RKO (cell line): ENCODE measurements at regions not wholly inside any gene's neighbourhood (a gene's known extent, or its start where the extent isn't known, plus 50 kb on each side); places are given as distances from the start of the nearest gene placed in this dataset.
A peak's percentile ranks its signal among the peaks of the same experiment; 100 is the strongest.
"Not testable (repeated sequence)": the region's sequence is repeated elsewhere in the genome, so short reads cannot be mapped to it uniquely, and the experiment has no call there.

Source experiments
- DNase-seq: peaks from one replicate; pipeline ENCODE4 v3.0.0-alpha.2; 2016; ENCODE audit warnings: low spot score

DNA sequence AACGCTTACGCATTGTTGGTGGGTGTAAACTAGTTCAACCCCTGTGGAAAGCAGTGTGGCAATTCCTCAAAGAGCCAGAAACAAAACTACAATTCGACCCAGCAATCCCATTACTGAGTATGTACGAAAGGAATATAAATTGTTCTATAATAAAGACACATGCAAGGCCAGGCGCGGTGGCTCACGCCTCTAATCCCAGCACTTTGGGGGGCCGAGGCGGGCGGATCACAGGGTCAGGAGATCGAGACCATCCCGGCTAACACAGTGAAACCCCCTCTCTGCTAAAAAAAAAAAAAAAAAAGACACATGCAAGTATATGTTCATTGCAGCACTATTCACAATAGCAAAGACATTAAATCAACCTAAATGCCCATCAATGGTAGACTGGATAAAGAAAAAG, 217.6 kb upstream of the ISL1 start:
- DNase-seq, result not testable (repeated sequence)

DNA sequence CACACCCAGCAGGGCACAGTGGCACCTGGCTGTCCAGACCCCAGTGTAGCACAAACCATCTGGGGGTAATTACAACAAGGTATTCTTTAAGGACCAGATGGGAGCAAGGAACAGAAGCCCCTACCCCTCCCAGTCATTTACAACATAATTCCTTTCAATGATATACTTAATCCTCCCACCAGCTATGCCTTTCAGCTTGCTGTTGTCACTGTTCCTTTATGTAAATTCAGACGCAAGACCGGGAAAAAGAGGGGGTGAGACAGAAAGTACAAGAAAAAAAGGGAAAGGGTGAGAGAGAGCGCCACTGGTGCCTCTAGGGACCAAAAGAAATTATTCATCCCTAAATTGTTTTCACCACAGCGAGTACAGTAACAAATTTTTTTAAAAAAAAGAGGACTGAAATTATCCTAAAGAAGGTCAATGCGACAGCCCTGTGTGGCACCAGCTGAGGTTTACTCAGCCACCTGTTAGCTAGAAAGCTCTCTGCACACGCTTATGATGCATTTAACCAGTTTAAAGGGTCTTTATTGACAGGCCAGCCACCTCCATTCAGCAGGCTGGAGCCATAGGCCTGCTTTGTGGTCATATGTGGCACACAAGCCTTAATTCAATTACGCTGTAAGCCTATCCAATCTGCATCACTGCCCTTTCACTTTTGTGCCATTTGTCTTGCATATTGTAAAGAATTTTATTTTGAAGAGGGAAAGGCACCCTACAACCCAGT, 210.2 kb upstream of the ISL1 start:
- no peak for DNase-seq

DNA sequence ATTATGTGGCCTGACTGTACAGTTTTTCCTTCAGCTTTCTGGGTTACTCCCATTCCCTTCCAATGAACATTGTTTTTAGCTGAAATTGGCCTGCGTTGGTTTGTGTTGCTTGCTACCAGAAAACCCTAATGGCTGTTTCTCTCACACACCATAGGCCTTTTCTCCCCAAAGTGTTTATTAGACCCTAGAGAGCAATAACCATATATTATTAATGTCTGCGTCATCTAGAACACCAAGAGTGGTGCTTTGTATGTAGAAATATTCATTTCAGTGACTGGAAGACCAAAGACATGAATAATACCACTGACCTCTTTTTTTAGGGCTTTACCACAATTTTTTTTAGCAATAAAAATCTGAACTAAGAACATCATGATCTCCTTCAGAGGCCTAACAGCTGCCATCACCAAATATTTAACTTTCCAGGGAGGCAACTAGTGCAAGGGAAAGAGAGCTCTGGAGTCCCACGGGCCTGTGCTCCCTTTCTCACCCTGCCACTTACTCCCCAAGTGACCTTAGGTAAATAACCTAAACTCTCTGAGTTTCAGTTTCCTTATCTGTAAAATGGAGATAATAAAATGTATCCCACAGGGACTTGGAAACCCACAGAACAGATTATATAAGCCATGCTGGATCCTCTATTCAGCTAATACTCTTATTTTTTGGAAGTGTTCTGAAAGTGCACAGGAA, 201.9 kb upstream of the ISL1 start:
- no peak for DNase-seq

DNA sequence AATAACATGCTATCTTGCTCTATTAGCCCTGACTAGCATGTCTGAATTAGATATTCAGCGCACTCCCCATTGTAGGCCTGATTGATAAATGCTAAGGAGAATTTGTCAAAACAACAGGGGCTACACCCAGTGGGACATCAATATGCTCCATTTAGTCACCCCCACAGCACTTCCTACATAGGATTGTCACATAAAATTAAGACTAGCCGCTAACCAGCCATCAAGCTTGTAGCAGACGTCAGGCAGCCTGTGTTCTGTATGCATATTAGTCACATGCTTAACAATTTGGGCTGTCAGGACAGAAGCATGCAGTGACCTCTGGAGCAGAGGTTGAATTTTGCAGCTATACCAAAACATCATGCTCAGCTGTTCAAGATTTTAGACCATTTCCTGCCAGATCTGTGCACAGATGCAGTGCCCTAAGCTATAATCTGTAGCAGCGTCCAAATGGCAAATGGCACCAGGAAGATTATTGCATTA, 197.4 kb upstream of the ISL1 start:
- DNase-seq, result peak; percentile 9

DNA sequence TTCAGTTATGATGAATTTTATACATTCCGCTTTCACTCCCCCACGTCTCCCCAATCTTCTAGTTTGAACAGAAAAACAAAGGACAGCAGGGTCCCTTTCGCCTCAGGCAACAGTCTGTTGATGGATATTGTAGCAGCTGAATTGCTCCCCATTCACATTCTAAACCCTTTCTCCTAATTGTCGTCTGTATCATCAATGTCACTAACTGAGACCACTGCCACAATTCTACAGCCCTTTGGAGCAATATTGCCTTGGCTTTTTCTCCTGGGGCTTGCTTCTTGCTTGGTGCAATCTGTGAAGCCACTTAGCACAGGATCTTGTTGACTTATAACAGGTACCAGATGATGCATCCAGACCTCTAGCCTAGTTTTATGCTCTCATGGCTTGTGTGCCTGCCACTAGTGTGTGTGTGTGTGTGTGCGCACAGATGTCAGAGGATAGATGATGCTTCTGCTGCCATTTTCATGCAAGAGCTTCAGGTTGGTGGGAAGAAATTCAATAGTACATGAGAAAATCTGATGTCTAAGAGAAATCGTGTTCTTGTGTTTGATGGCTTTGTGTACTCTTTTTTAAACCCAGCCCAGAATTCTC, 195.2 kb upstream of the ISL1 start:
- DNase-seq, result no peak

DNA sequence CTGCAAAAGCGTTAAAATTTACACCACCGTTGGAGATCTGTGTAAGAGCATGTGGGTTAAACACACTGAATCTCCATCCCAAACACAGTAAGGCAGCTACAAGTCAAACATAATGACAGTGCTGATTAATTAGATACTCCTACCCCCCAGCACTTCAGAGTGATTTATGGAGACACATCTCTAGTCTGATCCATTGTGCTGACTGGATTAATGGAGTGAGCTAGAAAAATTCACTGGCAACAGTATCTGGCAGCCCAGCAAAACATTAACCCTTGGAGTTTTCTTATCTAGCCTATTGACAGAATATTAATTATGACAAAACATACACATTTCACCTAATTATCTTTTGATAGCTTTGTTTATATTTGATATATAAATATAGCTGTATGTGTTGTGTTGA, 188.6 kb upstream of the ISL1 start:
- no peak for DNase-seq

DNA sequence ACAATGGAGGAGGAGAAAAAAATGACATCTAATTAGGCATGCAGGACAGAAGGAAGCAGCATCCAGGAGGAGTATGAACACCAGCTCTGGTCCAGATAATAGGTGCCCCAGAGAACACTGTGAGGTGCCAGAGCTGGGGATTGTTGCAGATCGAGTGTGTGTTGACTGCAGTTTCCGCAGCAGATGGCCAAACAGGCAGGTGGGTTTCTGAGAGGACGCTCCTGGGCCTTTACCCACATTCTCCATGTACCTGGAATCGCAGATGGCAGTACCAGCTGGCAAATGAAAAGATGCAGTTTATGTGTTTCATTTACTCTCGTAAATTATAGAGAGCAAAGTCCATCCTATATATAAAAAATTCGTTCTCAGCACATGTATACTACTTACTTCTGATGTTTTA, 182.2 kb upstream of the ISL1 start:
- DNase-seq, result no peak

DNA sequence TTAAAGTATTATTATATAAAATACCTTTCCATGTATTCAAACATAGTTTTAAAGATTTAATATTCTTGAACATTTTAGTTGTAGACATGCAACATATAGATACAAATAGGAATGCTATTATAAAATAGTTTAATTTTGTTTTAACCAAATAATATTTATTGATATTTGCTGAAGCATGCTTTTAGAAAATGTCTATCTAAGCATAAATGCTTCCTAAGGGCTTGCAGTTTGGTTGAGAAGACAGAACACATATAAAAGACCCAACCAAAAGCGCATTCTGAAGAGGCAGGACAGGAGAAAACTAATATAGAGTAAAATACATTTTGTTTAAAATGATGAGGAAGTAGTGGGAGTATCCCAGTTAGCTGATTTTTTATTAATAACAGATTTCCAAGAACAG, 181.5 kb upstream of the ISL1 start:
- no peak for DNase-seq

DNA sequence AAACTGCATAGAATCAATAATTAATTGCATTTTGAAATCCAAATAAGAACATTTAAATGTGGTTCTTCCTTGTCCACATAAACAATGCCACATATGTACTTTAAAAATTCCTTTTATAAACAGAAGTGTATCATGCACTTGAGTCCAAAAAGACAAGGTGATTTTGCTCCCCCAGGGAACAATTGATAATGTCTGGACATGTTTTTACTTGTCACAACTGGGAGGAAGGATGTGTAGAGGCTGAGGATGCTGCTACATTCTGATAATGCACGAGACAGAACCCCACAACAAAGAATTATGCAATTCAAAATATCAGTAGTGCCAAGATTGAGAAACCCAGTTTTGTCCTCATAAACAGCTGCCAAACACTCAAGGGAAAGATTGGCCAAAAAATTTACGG, 181.1 kb upstream of the ISL1 start:
- DNase-seq, result no peak

DNA sequence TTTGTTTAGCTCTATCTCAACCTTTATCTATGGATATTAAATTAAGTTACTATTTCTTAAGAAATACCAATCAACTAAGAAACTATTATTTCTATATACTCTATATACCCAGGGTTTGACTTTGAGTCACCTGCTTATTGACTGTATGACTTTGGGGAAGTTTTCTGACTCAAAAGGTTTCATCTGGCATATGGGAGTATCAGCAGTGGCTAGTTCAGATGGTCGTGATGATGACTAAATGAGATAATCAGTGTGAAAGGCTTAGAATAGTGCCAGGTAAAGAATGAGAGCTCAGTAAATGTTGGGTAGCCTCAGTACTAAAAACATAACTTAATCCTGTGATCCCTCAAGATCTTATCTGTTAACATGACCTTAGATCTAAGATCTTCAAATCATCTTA, 179.7 kb upstream of the ISL1 start:
- no peak for DNase-seq

DNA sequence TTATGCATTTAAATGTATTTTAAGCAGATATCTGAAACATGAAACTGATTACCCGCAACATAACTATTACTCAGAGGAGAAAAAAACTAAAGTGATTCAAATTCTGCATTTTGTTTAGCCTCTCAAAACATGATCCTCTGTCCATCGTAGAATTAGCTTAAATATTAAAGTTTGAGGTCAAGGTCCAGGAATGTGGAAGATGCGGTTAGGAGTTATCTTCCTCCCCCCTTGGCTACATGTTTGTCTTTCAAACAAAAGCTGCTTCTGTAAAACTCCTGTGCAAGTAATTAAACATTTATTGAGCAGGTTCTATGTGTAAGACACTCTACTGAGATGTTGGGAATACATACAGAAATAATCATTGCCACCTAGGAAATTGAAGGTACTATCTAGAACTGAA, 175.0 kb upstream of the ISL1 start:
- DNase-seq, result no peak

DNA sequence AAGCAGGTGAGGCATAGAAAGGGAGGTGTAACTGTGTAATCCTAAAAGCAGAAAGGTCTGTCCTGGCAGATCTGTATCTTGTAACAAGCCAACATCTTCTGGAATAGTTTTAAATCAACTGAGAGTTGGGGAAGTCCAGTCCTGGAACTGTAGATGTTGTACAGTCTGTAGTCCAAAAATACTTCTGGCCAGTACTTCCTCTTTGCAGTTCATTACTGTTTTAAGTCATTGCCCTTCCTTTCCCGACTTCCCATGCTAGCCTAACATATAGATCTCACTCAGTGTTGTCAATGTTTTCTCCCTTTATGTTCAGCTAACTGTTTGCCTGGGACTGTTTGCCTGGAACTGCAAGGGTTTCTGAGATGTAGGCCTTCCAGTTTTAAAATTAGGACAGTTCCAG, 168.5 kb upstream of the ISL1 start:
- DNase-seq, result no peak

DNA sequence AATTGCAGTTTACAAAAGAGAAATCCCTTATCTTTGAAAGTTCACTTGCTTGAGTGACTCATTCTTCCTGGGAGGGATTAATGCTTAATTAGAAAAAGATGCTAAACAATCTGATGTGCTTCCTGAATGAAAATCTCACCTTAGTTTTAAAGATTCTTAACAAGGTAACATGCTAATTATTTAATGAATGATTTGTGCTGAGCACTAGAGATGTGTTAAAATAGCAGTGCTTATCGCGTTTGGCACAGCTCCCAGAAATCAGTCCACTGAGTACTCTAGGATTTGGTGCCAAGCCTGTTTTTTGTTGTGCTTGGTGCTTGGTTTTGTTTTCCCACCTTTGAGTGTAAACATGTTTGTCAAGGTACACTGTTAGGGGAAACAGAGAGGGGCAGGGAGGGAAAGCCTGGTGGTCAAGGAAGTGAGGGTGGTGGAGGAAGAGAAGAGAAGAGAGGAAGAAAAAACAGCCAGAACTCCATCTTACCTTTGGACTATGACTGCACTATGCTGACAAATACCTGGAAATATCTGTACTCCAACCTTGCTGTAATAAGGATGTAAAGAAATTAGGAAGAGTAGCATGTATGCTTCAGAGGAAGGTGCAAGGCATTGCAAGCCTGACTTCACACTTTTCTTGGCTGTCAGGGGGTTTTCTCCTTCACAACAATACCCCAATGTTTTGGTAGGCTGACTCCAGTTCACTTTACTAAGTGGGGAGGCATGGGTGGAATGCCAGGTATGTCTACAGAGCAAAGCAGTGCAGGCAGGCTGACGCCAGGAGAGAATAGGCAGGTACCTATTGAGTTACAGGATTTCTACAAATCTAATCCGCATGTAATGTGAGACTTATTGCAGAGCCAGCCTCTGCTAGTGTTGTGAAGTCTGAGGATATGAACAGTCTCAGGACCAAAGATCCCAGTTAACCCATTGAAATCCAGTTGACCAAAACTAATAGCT, 157.2 kb upstream of the ISL1 start:
- DNase-seq, result no peak

DNA sequence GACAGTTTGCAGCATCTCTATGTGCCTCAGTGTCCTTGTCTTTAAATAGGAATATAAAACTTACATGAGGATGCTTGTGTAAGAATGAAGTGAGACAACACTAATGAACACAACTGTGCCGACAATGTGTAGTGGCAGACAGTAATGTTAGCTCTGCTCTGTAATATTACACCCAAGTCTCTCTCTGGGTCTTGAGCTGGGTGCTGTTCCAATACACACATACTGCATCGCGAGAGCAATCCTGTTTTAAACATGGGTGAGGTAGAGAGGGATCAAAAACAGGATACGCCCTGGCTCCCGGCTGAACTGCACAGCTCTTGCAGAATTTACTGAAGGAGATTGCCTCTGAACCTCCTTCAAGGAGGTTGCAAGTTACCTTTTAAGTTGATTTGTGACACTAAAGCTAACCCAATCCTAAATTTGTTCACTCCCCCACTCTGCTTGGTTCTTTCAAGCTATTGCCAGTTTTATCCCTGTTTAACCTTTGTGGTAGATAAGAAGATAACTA, 155.2 kb upstream of the ISL1 start:
- DNase-seq, result no peak

DNA sequence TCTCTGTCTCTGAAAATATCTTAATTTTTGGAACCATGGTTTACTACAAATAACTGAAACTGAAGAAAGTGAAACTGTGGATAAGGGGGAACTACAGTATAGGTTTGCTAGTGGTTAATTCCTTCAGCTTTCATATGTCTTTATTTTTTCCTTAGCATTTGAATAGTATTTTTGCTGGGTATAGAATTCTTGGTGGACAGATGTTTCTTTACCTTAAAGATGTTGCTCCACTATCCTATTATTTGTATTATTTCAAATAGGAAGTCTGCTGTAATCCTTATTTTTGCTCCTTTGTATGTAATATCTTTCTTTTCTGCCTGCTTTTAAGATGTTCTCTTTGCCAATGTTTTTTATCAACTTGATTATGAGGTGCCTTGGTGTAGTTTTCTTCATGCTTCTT, 152.9 kb upstream of the ISL1 start:
- DNase-seq, result no peak

DNA sequence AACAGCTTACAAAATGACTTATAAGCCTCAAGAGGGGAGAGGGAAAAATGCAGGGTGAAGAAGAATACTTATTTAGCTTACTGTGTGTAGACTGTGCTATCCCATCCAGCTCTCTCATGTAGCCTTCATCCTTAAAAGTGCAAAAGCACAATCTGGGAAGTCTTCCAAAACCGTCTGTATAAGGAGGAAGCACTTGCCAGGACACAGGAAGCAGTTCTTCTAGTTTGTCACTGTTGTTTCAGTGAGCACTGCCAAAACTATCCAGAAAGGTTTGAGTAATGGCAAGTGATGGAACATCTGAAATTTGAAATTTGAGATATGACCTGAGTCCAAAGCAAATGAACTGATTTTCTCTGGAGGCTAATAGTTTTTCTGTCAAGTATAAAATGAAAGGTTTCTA, 140.8 kb upstream of the ISL1 start:
- peak; percentile 37 for DNase-seq

DNA sequence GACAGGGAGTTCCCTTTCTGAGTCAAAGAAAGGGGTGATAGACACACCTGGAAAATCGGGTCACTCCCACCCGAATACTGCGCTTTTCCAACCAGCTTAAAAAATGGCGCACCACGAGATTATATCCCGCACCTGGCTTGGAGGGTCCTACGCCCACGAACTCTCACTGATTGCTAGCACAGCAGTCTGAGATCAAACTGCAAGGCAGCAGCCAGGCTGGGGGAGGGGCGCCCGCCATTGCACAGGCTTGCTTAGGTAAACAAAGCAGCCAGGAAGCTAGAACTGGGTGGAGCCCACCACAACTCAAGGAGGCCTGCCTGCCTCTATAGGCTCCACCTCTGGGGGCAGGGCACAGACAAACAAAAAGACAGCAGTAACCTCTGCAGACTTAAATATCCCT, 132.3 kb upstream of the ISL1 start:
- DNase-seq, result not testable (repeated sequence)

DNA sequence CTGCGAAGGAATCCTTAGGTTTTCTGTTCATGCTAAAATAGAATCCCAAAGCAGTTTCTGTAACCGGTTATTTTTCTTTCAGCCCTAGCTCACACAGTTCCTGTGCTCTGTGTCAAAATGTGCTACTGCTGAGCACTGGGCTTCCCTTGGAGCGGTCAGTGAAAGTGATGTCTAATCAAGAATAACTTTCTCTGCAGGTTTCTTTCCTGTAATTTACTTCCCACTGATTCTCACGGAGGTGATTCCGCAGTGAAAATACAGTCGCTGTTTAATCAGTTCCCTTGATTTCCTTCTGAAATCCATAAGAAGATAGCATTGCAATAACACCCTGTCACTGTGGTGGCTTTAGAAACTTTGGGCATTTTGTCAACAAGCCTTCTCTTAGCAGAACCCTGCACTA, 112.0 kb upstream of the ISL1 start:
- no peak for DNase-seq

DNA sequence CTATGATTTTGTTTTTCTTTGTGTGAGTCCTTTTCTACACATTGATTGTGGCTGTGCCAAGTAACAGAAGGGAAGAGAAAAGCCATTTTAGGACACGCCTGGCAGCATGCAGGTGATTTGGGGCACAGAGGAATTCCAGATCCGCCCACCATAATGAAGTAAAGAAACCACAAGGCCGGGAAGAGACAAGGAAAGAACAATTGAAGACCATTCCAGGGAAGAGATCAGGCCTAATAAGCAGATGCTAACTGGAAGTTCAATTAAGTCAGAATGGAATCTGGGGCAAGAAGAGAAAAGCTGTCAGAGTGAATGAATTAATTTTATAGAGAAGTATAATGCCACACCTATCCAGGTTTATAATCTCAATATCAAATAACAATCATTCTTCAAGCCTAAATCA, 110.2 kb upstream of the ISL1 start:
- DNase-seq, result no peak

DNA sequence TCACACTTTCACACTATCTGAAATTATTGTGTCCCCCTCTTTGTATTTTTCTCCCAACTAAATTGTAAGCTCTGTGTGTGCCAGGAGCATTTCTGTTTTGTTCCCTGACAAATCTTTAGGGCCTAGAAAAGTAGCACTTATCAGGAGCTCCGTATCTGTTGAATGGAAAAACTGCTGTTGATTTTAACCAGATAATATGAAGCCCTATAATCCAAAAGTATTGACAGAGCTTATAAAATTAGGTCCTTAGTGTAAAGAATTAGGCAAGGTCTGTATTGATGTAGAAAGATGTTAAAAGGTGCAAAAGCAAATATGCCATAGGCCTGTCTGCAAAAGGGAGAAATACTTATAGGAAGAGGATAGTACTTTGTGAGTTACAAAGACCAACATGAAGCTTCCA, 109.4 kb upstream of the ISL1 start:
- DNase-seq, result no peak

DNA sequence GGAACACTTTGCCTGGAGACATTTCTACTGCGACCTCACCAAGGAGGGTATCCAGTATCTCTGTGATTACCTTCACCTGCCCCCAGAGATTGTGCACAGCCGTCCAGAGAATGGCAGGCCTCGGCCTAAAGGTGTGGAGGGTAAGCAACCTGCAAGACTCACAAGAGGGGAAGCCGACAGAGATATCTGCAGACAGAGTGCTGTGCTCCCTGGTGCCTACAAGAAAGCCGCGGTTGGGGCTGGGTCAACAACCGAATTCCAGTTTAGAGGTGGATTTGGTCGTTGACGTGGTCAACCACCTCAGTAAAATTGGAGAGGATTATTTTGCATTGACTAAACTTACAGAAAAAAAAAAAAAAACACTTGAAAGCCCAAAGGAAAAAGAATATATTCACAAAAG, 107.8 kb upstream of the ISL1 start:
- DNase-seq, result no peak

DNA sequence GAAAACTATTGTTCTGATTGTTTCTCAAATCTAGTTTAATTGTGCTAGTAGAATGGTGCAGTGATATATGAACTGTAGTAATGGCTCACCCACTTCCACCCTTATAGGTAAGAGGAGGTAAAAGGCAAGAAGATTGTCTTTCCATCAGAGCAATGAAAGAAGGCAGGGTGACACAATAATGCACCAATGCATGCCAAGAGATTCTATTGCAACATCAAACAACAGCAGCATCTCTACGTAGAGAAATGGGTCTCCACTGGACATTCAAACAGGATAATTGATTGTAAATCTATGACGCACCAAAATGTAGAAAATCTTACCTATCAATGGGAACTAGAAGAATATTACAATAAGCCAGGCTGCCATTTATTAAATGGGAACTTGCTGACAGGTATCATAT, 107.0 kb upstream of the ISL1 start:
- no peak for DNase-seq
